Stimulated activated CD8-positive, alpha-beta memory T cell treated with anti-CD3 and anti-CD28 coated beads, Interleukin-4, amount 100 ng/mL, for 1 hour (primary cell): ENCODE measurements at regions not wholly inside any gene's neighbourhood (a gene's known extent, or its start where the extent isn't known, plus 50 kb on each side); places are given as distances from the start of the nearest gene placed in this dataset.
"Not testable (repeated sequence)": the region's sequence is repeated elsewhere in the genome, so short reads cannot be mapped to it uniquely, and the experiment has no call there.

Experiments used
- DNase-seq, 2 donors: peaks; one replicate each; pipeline ENCODE4 v3.0.0-alpha.2; 2020; ENCODE audit warnings: low read depth in 2 of 2, low spot score in 1 of 2

DNA sequence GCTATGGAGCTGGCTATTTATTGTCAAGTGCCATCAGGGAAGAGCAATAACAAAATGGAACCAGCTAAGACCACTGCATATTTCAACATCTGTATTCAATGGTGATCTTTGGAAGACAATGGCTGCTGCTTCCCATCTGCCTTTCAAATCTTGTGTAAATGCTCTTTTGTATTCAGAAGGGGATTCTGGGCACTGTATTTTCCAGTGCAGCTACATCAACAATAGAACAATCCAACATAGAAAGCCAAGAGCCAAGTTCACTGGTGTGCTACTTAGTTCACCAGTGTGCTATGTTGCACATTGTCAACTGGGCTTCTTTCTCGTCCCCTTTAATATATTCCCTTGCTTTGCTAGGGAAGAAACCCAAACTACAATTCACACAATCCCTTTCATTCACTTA, 128.8 kb upstream of the OR4E1 start:
- no peak for DNase-seq

DNA sequence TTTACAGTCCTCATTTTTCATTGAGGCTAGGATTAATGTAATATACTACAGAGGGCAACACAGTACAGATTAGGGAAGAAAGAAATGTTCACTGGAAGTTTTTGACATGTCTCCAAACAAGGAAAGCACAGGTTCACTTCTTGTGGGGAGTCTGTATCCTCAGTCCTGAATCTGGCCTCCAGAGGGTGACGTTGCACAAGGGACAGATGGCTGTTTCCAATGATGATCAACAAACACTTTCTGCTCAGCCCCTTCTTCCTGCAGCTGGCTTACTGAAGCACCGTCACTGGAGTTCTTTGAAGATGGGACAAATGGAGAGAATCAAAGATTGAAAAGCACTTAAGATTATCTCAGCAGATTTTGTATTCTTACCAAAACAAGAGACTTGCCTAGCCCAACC, 123.3 kb upstream of the OR4E1 start:
- no peak for DNase-seq

DNA sequence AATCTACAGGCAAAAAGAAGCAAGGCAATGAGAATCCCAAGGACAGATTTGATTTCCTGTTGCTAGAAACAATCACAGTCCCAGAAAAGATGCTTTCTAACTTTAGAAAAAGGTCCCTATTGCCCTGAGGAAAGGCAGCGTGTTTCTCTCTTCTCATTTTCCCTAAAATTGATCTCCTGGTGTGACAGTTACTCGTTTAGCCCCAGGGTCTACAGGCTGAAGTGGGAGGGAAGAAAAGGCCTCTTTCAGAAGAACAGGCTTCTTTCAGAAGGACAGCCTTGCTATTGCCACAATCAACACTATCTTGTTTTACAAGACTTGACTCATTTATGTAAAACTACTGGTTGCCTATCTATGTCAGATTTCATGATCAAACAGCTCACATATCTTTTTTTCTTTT, 121.8 kb upstream of the OR4E1 start:
- DNase-seq = no peak

DNA sequence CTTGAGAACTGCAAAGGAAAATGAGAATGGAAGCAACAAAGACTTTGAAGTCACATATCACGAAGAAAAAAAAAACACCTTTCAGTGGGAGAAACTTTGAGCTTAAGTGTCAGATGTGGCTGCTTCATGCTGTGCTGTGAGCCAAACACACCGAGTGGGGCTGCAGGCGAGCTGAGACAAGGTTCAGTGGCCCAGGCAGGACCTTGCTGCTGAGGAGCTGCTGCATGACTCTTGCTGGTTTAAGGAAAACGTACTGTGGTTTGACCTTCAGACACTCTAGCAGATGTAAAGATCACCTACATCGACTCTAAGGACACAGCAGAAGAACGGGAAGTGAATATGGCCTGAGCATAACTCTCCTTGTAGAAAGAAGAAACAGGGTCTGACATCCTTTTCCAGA, 118.1 kb upstream of the OR4E1 start:
- DNase-seq = no peak

DNA sequence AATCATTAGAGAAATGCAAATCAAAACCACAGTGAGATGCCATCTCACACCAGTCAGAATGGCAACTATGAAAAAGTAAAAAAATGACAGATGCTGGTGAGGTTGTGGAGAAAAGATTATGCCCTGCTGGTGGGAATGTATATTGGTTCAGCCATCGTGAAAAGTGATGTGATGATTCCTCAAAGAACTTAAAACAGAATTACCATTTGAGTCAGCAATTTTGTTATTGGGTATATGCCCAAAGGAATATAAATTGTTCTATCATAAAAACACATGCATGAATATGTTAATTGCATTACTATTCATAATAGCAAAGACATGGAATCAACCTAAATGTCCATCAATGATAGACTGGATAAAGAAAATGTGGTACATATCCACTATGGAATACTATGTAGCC, 115.1 kb upstream of the OR4E1 start:
- DNase-seq = not testable (repeated sequence)

DNA sequence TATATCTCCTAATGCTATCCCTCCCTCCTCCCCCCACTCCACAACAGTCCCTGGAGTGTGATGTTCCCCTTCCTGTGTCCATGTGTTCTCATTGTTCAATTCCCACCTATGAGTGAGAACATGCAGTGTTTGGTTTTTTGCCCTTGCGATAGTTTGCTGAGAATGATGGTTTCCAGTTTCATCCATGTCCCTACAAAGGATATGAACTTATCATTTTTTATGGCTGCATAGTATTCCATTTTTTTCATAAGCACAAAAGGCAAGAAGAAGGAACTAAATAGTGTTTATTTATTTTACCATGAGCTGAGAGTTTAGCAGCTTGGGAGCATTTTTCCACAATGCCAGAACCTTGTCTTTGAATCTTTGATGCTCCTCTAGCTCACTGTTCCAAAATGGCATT, 113.6 kb upstream of the OR4E1 start:
- DNase-seq = not testable (repeated sequence)

DNA sequence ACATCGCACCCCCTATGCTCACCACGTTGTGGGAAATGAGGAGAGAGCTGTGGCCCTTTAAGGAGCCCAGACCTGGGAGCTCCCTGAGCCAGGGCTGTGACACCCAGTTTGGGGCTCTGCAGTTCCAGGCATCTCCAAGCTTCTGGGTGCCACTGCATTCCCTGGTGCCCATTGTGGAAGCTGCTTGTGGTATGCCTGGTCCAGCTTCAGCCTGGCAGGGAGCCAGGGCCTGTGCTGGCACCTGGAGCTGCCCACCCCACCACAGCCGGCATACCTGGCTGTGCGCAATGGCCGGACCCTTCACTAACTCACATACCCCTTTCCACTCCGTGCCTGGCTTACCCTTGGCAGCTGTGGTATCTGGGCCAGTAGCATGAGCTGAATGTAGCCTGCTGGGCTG, 107.9 kb upstream of the OR4E1 start:
- DNase-seq = no peak

DNA sequence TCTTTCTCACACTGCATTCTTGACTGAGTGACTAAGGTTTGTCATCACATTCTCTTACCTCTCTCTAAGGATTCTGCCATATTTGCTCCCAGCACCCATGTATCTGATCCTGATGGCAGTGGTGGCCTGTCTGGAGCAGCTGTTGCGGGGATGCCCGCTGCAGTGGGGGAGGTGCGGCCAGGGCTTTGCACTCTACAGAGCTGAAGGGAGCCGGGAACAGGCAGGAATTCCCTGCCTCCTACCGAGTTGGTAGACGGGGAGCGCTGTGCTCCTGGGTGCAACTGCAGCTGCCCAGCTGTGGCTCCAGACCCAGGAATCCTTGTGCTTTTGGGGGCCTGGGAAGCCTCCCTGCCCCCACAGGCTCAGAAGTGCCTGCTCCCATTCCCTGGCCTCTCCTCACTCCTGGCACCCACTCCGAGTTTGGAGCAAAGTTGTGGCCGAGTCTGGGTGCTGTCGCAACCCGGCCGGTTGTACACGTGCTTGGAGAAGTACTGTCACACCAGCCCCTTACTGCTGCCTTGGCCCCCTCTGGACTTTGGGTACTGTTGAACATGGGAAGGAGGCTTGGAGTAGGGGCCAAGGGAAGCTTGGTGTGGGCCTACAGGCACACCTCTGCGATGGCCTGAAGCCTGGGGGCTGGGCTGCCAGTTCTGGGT, 106.9 kb upstream of the OR4E1 start:
- DNase-seq = no peak

DNA sequence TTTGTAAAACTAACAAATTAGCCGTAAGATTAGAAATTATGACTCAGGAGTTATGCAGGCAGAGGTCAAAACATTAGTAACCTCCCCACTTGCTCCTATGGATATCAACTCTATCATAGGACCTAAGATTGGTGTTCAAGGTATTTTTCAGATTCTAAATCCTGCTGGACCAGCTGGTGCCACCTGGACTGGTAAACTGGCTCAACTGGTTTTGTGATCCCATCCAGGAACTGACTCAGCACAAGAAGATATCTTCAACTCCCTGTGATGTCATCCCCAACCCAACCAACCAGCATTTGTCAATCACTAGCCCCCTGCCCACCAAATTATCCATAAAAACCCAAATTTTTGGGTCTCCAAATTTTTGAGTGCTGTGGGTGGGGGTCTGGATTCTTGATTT, 98.1 kb upstream of the OR4E1 start:
- DNase-seq = no peak

DNA sequence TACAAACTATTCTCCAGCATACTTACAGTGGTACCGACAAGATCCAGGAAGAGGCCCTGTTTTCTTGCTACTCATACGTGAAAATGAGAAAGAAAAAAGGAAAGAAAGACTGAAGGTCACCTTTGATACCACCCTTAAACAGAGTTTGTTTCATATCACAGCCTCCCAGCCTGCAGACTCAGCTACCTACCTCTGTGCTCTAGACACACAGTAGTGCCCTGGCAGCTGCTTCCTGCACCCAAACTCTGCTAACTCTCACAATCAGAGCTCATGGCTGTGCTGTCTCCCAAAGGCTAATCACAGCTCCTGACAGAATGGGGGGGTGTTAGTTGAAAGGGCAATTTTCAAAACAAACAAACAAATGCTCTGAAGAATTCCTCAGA, 95.2 kb upstream of the OR4E1 start:
- DNase-seq = no peak

DNA sequence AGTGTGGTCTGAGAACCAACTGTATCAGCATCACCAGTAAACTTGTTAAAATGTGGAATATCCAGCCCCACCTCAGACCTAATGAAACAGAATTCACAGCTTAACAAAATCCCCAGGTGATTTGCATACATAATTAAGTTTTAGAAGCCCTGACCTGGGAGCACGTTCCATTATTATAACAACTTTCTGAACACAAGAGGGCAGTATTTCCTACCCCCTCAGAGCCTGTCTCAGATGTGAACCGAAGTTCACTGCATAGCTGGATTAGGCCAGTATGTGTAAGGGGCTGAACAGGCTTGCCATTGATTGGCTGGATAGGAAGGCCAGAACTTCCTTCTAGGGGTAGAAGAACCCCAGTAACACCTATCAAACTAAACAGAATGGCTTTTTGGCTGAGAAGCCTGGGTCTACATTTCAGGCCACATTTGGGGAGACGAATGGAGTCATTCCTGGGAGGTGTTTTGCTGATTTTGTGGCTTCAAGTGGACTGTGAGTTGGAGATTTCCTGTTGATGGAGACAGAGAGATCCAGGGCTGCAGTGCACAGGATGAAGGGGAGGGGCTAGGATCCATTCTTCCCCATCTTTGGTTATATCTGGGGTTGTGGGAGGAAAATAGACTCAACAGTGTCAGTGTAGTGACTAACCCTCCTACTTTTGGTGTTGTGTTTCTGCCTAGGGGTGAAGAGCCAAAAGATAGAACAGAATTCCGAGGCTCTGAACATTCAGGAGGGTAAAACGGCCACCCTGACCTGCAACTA, 94.7 kb upstream of the OR4E1 start:
- DNase-seq = no peak

DNA sequence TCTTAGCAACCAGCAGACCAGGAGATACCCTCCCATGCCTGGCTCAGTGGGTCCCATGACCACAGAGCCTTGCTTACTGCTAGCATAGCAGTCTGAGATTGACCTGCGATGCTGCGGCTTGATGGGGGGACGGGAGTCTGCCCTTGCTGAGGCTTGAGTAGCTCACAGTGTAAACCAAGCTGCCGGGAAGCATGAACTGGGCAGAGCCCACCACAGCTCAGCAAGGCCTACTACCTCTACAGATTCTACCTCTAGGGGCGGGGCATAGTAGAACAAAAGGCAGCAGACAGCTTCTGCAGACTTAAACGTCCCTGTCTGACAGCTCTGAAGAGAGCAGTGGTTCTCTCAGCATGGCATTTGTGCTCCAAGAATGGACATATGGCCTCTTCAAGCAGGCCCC, 86.7 kb upstream of the OR4E1 start:
- DNase-seq = not testable (repeated sequence)

DNA sequence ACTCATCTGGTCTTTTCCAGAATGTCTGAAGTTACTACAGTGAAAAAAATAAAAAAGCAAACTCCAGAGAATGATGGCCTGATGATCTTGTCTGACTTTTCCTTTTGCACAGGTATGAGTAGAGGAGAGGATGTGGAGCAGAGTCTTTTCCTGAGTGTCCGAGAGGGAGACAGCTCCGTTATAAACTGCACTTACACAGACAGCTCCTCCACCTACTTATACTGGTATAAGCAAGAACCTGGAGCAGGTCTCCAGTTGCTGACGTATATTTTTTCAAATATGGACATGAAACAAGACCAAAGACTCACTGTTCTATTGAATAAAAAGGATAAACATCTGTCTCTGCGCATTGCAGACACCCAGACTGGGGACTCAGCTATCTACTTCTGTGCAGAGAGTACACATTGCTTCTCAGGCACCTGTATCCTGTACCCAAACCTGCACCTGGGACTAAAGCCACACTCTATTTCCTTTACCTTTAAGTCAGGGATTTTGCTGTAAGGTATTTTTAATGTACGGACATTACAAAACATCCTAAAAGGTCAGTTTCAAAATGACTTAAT, 75.8 kb upstream of the OR4E1 start:
- no peak for DNase-seq

DNA sequence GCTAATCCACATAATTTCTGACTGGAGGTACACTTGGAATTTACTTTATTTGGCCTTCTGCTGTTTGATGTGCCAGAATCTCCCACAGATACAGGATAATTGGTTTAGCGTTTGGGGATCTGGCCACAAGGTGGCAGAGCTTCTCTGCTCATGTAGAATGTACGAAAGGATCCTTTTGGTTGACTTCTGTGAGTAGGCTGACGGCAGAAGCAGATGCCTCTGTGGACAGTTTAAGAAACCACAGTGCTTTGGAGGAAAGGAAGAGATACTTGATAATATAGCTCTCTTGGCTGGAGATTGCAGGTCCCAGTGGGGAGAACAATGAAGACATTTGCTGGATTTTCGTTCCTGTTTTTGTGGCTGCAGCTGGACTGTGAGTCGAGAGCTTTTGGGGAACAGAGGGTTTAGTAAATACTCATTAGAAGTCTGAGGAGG, 75.3 kb upstream of the OR4E1 start:
- peak in 1 of 2 donors; percentile 31 for DNase-seq

DNA sequence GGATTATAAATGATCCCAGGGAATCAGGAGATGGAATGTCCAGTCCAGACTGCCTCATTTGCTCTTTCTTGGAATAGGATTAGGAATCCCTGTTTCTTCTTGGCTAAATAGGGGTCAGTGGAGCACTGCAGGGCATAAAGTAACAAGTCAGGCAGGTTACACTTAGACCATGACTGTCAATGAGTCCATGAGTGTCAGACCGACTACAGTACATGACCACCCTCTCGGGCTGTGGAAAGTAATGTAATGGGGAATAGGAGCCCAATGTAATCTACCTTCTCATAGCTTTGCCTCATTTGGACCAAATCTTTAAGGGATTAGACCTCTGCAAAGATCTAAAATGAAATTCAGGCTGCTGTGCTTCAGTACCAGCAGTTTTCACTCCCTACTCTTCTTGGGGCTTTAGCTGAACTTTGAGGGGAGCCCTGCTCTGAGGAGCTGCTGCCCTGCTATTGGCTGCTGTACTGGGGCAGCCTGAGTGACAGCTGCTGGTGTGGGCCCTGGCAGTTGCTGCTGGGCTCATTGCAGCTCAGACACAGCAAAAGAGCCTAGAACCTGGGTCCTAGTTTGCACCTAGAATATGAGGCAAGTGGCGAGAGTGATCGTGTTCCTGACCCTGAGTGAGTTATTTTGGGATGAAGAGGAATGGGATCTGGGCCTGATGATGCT, 62.2 kb upstream of the OR4E1 start:
- DNase-seq = no peak

DNA sequence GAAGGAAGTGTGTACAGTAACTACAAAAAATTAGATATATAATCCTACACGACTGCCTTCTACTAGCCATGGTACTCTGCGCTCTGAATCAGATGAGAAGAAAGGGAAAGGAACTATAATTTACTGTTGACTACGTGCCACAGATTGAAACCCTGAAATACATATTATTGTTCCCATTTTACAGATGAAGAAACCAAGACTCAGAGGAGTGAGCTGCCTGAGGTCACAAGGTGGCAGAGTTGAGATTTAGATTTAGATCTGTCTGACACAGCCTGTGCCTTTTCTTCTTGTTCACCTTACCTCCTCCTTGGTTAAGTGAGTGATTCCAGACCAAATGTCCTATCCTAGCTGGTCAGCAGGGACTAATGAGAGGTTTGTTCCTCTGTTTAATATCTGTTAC, 61.6 kb upstream of the OR4E1 start:
- no peak for DNase-seq

DNA sequence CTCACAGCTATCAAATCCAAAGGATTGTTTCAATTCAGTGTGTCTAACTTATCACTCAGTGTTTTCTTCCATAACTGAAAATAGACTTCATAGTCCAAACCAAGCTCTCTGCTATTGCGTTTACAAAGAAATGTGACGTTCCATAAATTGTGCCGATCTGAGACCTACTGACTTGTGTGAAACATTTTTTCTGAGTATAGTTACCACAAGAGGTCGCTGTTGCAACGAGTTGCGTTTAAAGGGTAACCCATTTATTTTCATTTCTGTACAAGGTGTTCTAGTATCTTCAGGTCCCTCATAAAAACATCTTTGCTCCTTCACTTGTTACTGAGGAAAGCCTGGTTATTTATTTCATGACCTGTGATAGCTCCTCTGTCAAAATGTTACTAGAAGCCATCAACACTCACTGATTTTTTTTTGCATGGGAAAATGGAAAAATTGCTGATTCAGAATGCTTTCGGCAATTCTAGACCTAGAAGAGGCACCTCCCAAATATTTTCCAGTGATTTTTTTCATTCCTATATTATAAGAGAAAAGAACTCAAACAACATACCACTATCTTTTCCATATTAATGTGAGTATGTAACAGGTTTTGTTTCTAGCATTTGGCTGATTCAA, 60.9 kb upstream of the OR4E1 start:
- no peak for DNase-seq

DNA sequence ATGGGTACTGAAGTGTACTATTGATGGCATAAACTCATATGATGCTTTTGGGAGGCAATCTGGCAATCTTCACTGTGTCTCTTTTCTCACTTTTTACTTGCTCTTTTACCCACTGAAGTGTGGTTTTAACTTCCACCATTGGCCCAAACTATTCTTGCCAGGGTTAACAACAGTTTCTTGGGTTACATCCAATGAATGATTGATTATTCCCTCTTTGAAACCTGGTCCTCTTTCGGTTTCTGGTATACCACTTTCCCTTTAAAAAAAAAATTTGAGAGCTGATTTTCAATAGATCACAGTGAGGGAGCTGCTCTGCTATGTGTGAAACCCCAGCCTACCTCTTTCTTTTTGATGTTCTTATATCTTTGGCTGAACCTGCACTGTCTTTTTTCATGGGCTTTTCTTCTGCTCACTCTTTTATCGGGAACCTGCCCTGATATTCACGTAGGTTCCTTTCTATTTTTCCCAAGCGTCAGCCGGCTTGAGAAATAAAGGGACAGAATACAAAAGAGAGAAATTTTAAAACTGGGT, 56.1 kb upstream of the OR4E1 start:
- no peak for DNase-seq

DNA sequence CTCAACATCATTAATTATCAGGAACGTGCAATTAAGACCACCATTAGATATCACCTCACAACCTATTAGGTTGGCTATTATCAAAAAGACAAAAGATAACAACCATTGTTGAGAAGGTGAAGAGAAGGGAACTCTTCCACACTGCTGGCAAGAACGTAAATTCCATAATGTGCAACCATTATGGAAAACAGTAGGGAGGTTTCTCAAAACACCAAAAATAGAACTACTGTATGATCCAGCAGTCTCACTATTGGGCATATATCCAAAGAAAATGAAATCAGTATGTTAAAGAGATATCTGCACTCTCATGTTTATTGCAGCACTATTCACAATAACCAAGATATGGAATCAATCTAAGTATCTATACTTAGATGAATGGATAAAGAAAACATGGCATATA, 51.6 kb upstream of the OR4E1 start:
- no peak for DNase-seq

DNA sequence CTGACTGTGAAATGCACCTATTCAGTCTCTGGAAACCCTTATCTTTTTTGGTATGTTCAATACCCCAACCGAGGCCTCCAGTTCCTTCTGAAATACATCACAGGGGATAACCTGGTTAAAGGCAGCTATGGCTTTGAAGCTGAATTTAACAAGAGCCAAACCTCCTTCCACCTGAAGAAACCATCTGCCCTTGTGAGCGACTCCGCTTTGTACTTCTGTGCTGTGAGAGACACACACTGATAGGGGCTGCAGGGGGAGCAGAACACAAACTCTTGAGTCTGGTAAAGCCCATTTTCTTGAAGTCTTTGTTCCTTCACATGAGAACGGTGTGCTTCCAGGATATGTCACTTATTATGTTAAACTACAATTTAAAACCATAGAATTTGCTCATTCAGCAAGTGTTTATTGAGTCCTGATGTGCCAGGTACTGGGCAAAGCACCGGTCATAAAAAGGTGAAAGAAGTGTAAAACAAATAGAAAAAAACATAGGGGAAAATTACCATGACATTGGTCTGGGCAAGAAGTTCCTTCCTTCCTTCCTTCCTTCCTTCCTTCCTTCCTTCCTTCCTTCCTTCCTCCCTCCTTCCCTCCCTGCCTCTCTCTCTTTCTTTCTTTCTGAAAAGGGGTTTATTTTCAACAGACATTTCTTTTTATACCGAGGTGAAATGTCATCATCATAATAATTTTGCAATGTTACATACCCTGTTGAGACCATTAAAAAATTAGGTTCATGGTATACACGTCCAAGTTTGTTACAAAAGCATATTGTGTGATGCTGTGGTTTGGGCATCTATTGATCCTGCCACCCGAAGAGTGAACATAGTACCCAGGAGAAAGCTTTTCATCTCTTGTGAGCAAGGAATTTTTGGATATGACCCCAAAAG, 50.7 kb upstream of the OR4E1 start:
- DNase-seq = no peak
